SJSA1 (cell line): ENCODE measurements at regions not wholly inside any gene's neighbourhood (a gene's known extent, or its start where the extent isn't known, plus 50 kb on each side); places are given as distances from the start of the nearest gene placed in this dataset.
"Not testable (repeated sequence)": the region's sequence is repeated elsewhere in the genome, so short reads cannot be mapped to it uniquely, and the experiment has no call there.

Source experiments
- DNase-seq, 2 experiments: peaks; one replicate each; pipeline ENCODE4 v3.0.0-alpha.2; 2015 to 2020; ENCODE audit warnings: low spot score in 2 of 2, low read depth in 1 of 2
- H3K27ac ChIP-seq: fragments of 250-450 bp; sonication (Bioruptor Pico); 2 replicates; pipeline ENCODE4 v1.5.1; 2020; ENCODE audit warnings: mild to moderate bottlenecking, moderate library complexity
- H3K27me3 ChIP-seq: fragments of 250-450 bp; sonication (Bioruptor Pico); replicated peaks from 2 replicates; pipeline ENCODE4 v1.5.1; 2020; ENCODE audit warnings: mild to moderate bottlenecking, moderate library complexity
- H3K36me3 ChIP-seq: fragments of 250-450 bp; sonication (Bioruptor Pico); 2 replicates; pipeline ENCODE4 v1.5.1; 2020; ENCODE audit warnings: mild to moderate bottlenecking
- H3K4me1 ChIP-seq: fragments of 250-450 bp; sonication (Bioruptor Pico); replicated peaks from 2 replicates; pipeline ENCODE4 v1.6.1; 2021; ENCODE audit warnings: mild to moderate bottlenecking
- H3K4me3 ChIP-seq: fragments of 250-450 bp; sonication (Bioruptor Pico); 2 replicates; pipeline ENCODE4 v1.5.1; 2020; ENCODE audit warnings: mild to moderate bottlenecking
- H3K9me3 ChIP-seq: fragments of 250-450 bp; sonication (Bioruptor Pico); replicated peaks from 2 replicates; pipeline ENCODE4 v1.5.1; 2020; ENCODE audit warnings: mild to moderate bottlenecking

DNA sequence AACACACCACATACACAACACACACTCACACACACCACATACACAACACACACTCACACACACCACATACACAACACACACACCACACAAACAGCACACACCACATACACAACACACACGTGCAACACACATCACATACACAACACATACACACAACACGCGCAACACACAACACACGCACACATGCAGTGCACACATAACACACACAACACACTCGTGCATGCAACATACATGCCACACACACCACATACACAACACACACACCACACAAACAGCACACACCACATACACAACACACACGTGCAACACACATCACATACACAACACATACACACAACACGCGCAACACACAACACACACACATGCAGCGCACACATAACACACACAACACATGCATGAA, 192.8 kb downstream of the C16orf95 start:
- not testable (repeated sequence) for DNase-seq, H3K4me3 ChIP-seq, H3K9me3 ChIP-seq, H3K27me3 ChIP-seq, H3K36me3 ChIP-seq
- Histone ChIP-seq H3K27ac (0 out of 2 replicates have a peak overlapping the region, but pooled peaks have one; percentile 28), H3K4me1 (peaks cover 48% of the 10 kb centered on the region)

DNA sequence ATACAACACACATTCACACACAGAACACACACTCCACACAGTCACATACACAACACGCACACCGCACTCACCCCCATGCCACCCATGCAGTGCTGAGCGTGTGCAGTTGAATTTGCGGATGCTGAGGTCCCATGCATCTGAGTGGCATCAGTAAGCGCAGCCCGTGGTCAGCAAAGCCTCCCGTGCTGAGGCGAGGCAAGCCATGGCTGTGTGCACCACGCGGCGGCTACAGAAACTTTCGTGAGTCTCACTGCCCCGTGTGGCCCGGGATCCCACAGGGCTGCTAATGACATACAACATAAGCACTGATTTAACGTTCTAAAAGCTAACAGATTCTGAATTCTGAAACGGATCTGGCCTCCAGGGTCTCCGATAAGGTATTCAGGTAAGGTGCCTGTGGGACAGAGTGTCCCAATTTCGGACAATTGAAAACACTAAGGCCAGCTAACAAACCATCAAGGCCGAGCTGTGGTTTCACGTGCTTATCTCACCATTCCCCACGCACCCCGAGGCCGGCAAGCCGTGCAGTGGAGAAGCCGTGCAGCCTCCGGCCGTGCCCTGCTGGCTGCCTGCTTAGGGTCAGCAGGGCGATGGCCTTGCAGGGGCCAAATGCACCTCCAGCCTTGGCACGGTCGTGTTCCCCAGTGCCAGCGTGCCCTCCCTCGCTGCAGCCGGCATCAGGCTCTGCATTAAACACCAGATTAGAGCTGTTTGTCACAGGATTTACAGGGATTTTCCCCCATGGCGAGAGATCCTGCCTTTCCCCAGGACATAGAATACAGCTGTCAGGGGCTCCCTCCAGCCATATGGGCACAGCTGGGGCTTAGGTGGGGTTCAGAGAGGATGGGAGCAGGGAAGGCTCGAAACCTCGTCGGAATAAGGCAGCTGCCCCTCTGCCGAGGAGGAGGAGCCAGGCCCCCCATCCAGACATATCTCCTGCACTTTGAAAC, 191.7 kb downstream of the C16orf95 start:
- H3K4me1 ChIP-seq, result peaks cover 59% of the 10 kb centered on the region
- no peaks in the 10 kb centered on the region for H3K27me3 ChIP-seq
- H3K4me3 ChIP-seq, result no peak overlapping the region
- DNase-seq, result no peak
- H3K27ac ChIP-seq, result no peak overlapping the region
- no peaks in the 10 kb centered on the region for H3K9me3 ChIP-seq
- no peaks in the 10 kb centered on the region for H3K36me3 ChIP-seq

DNA sequence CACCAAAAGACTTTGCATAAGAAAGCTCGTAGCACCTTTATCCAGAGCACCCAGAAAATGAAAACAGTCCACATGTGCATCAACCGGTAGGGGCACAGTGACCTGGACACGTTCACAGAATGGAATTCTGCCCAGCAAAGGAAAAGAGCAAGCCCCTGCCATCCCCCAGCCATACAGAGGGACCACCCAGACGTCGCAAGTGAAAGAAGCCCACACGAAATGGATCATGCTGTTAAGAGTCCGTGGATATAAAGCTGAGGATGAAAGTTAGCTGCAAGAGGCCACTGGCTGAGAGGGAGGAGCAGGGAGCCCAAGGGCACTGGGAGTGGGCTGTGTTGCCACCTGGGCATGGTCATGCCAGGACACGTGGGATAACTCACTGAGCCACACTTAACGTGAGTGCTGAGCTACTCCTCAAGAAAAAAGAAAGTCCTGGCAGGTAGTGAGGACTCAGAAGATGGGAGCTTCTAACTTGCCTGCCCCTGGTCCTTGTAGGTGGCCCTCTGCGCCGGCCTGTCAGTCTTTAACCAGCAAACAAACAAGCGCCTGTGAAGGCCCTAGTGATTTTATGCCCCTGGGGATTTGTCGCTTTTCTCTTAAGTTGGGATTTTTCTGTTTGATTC, 190.7 kb downstream of the C16orf95 start:
- H3K27ac ChIP-seq, result peak overlapping the region; percentile 66
- H3K4me3 ChIP-seq, result no peak overlapping the region
- H3K27me3 ChIP-seq, result no peaks in the 10 kb centered on the region

DNA sequence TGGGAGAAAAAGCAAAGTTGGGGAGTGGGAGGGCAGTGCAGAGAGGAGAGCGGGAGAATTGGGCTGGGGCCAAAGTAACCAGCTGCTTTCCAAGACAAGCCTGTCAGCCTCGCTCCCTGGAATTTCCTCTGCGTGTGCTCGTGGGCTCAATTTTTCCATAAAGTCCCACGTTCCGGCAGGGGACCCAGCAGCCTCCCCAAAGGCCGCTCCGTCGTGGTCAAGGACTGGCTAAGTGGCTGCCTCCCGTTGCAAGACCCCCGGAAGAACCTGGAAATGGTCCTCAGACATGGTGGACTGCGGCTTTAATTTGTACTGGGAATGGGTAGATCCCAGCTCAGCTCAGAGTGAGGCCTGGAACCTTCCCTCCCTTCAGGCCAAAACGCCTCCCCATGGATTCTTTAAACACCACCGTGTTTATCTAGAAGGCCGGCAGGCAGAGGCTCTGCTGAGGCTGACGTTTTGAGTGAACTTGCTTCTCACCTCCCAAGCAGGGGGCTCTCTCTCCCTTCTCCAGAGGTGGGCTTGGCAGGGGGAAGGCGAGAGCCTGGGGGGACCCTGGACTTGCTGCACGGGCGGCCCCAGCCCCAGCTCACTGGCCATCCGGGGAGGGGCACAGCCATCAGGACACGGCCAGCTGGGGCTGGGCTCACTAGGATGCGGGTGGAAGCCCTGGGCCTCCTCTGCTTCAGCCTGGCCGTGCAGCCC, 190.0 kb downstream of the C16orf95 start:
- Histone ChIP-seq H3K27ac (peak overlapping the region; percentile 66), H3K9me3 (no peaks in the 10 kb centered on the region), H3K4me1 (peaks cover 61% of the 10 kb centered on the region), H3K36me3 (no peaks in the 10 kb centered on the region), H3K4me3 (no peak overlapping the region), H3K27me3 (no peaks in the 10 kb centered on the region)
- peak in 1 of 2 experiments; percentile 68 for DNase-seq

More for the DNA sequence above, 190.7 kb downstream of the C16orf95 start:
- H3K4me1 ChIP-seq, result peaks cover 59% of the 10 kb centered on the region
- H3K36me3 ChIP-seq, result no peaks in the 10 kb centered on the region
- H3K9me3 ChIP-seq, result no peaks in the 10 kb centered on the region
- peak; percentile 70 to 73 for DNase-seq

DNA sequence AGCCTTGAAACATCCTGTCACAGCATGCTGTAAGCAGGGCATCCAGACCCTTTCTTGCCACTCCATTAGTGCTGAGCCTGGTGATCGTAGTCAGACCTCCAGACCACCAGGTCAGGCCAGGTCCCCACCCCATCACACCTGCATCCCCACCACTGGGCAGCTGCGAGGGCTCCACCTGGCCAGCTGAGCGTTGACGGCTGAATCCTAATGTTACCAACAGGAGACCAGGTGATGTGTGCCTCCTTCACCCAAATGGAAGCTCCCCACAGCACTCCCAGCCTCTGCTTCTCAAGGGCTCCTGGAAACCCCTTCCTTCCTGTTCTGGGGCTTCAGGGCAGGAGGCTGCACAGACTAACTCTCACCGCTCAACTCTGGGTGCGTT, 189.4 kb downstream of the C16orf95 start:
- H3K27ac ChIP-seq, result peak overlapping the region; percentile 66
- H3K9me3 ChIP-seq, result no peaks in the 10 kb centered on the region
- H3K4me1 ChIP-seq, result peaks cover 66% of the 10 kb centered on the region

DNA sequence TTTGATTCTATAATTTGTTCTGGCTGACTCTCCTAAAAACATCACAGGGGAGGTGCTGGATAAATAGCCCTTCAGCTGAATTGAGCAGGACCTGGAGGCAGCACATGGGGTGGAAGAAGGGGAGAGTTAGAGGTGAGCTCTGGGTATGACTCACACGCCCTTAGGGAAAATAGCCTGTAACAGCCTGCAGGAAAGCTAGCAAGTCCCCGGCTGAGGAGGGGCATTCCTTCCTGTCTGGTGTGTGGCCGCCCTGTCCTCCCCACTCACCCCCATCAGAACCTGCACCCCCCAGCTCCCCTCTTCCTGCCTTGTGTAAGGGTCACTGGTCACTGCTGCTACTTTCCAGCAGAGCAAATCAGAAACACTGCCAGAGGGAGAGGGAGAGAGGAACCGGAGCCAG, 187.4 kb downstream of the C16orf95 start:
- DNase-seq, result peak; percentile 53 to 83

More for the DNA sequence above, 189.4 kb downstream of the C16orf95 start:
- H3K27me3 ChIP-seq, result no peaks in the 10 kb centered on the region
- DNase-seq, result no peak
- no peak overlapping the region for H3K4me3 ChIP-seq
- no peaks in the 10 kb centered on the region for H3K36me3 ChIP-seq

DNA sequence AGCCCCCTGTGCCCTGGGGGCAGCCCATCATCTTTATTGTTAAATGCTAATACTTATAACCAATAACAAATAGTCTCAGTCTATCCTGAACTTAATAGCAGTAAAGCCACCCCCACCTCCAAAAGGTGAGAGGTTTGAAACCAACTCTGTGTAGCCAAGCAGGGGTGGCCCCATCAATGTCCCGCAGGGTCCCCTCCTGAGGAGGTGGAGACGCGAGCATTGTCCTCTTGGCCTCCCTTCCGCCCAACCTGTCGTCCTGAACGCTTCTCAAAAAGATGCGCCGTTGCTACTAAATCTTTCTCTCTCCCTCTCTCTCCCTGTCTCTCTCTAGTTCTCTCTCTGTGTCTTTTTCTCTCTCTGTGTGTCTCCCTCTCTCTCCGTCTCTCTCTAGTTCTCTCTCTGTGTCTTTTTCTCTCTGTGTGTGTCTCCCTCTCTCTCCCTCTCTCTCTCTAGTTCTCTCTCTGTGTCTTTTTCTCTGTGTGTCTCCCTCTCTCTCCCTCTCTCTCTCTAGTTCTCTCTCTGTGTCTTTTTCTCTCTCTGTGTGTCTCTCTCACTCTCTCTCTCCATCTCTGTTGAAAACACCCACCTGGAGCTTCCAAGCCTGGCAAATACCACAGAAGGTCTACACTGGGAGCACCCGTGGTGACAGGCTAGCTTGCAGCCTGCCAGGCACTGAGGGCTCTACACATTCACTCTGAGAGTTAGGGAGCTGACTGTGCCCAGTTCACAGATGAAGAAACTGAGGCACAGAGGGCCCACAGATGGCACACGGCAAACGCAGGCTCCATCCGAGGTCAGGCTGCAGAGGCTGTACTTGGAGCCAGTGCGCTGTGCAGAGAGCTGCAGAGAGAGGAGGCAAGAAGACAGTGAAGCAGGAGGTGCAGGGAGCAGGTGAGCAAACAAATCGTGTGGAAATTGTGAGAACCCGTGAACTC, 185.9 kb downstream of the C16orf95 start:
- H3K36me3 ChIP-seq, result no peaks in the 10 kb centered on the region
- H3K27me3 ChIP-seq, result no peaks in the 10 kb centered on the region
- no peaks in the 10 kb centered on the region for H3K9me3 ChIP-seq
- peaks cover 53% of the 10 kb centered on the region for H3K4me1 ChIP-seq
- H3K27ac ChIP-seq, result no peak overlapping the region
- no peak for DNase-seq
- H3K4me3 ChIP-seq, result no peak overlapping the region

More for the DNA sequence above, 187.4 kb downstream of the C16orf95 start:
- Histone ChIP-seq H3K36me3 (no peaks in the 10 kb centered on the region), H3K4me3 (no peak overlapping the region), H3K27ac (no peak overlapping the region), H3K4me1 (peaks cover 57% of the 10 kb centered on the region), H3K9me3 (no peaks in the 10 kb centered on the region), H3K27me3 (no peaks in the 10 kb centered on the region)

DNA sequence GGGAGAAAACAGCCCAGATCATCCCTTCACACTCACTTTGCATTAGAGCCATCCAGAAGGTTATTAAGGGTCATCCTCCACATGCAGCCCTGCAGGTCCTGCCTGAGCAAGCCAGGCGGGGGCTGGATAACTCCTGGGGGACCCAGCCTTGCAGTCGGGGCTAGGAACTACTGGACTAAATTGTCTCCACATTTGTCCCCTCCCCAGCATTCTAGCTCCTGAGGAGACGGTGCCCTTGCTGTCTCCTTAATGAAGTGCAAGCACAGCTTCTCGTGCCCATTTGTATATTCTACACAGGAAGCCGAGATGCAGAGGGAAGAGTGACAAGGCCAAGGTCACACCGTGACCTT, 185.2 kb downstream of the C16orf95 start:
- no peak for DNase-seq
- H3K4me1 ChIP-seq, result peaks cover 46% of the 10 kb centered on the region
- no peak overlapping the region for H3K4me3 ChIP-seq
- H3K36me3 ChIP-seq, result no peaks in the 10 kb centered on the region
- H3K27ac ChIP-seq, result no peak overlapping the region
- H3K9me3 ChIP-seq, result no peaks in the 10 kb centered on the region
- H3K27me3 ChIP-seq, result no peaks in the 10 kb centered on the region

DNA sequence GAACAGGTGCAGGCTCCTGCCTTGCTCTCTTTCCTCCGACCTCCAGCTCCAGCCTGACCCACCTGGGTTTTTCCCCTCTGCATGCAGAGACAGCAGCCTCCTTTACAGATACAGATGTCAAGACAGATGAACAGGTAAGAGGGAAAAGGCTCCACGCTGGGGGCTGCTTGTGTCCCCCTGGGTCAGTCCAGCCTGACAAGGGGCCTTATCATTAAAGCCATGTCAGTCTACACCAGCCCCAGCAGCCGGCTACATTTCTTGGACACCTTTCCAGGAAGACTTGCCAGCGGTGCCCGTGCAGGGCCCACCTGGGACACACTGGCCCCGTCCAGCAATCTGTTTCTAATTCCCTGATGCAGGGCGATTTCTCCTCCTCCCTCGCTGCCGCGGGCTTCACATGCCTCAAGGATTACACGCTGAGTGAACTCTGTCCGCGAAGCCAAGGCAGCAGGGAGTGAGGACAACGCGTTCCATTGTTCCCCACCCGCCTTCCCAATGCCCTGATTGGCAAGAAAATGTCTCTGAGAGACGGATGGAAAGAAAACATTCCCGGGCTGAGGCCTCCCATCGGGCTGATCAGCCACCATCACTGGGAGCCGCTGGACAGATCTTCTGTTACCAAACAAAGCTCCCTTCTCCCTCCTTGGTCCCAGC, 184.7 kb downstream of the C16orf95 start:
- 0 out of 2 replicates have a peak overlapping the region, but pooled peaks have one; percentile 16 for H3K27ac ChIP-seq
- H3K27me3 ChIP-seq, result no peaks in the 10 kb centered on the region
- no peak overlapping the region for H3K4me3 ChIP-seq
- H3K4me1 ChIP-seq, result peaks cover 41% of the 10 kb centered on the region
- peak; percentile 70 to 83 for DNase-seq
- H3K9me3 ChIP-seq, result no peaks in the 10 kb centered on the region
- no peaks in the 10 kb centered on the region for H3K36me3 ChIP-seq

DNA sequence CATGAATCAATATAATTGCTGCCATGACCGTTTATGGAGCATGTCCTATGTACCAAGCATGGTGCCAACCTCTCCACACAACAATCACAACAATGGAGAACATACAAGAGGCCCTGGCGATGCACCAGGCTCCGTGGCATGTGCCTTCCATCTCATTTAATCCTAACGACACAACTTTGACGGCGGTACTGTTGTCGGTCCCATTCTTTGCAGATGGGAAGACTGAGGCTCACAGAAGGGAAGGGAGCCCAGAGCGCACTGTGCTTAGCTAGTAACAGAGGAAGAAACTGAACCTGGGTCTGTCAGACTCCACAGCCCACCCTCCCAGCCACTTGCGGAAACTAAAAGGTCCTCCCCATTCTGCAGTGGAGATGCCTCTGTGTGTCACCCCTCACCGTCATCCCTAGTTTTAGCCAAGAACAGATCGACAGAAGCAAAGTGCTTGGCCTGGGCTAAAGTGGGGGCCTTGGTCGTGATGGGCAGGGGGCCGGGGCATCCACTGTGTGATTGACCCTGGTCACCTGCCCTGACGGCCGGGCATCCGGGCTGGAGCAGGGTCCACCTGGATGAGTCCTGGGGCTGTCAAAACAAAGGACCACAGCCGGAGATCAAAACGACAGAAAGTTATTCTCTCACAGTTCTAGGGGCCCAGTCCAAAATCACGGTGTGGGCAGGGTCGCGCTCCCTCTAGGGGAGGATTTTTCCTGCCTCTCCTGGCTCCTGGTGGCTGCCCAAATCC, 183.9 kb downstream of the C16orf95 start:
- Histone ChIP-seq H3K27me3 (no peaks in the 10 kb centered on the region), H3K4me1 (peaks cover 34% of the 10 kb centered on the region), H3K36me3 (no peaks in the 10 kb centered on the region), H3K4me3 (no peak overlapping the region), H3K27ac (no peak overlapping the region), H3K9me3 (no peaks in the 10 kb centered on the region)
- DNase-seq, result no peak

DNA sequence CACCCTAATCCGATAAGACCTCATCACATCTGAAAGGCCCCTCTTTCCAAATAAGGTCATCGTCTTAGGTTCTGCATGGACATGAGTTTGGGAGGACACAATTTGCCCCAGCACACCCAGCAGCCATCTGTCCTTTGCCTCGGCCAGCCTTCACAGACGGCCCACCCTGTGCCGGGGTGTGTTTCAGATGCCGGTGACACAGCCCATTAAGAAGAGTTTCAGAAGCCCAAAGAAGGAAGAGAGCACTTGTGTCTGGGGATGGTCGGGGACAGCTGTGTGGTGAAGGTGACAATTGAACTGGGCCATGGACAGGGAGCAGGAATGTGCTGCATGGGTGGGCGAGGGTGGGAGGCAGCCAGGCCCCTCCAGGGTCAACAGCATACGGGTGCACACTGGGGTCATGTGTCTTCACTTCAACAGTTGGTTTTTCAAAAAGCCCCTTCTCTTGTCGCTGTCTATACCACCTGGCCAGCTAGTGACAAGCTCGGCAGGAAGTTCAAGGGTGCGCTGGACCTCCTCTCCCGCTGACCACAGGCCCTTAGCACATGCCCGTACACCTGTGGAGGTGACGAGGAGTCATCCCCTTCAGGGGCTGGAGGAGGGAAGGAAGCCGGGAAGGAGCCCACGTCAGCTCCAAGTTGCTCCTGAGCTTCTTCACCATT, 183.1 kb downstream of the C16orf95 start:
- H3K36me3 ChIP-seq, result no peaks in the 10 kb centered on the region
- DNase-seq, result no peak
- H3K27me3 ChIP-seq, result no peaks in the 10 kb centered on the region
- no peaks in the 10 kb centered on the region for H3K9me3 ChIP-seq
- H3K27ac ChIP-seq, result no peak overlapping the region
- H3K4me1 ChIP-seq, result peaks cover 34% of the 10 kb centered on the region
- no peak overlapping the region for H3K4me3 ChIP-seq

DNA sequence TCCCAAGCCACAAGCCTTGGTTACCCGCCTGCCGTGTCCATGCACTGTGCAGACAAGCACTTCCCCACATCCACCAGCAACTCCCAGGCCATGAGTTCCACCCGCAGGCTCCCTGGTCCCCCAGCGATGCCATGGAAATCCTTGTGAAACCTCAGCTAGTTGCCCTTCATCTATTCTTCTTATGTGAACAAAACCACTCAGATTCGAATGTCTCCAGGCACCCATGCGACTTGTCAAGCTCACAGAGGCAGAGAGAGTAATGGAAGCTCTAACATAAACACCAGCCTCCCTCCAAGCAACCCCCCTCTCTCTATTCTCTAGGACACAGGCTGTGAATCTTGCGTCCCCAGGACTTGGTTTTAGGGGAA, 182.6 kb downstream of the C16orf95 start:
- H3K36me3 ChIP-seq, result no peaks in the 10 kb centered on the region
- H3K9me3 ChIP-seq, result no peaks in the 10 kb centered on the region
- DNase-seq, result no peak
- H3K27me3 ChIP-seq, result no peaks in the 10 kb centered on the region
- peaks cover 29% of the 10 kb centered on the region for H3K4me1 ChIP-seq
- H3K4me3 ChIP-seq, result no peak overlapping the region
- H3K27ac ChIP-seq, result no peak overlapping the region
